WTC11 (cell line): ENCODE measurements at regions not wholly inside any gene's neighbourhood (a gene's known extent, or its start where the extent isn't known, plus 50 kb on each side); places are given as distances from the start of the nearest gene placed in this dataset.

ENCODE experiments used
- ATAC-seq: fragments of 200-7000 bp; cut with Tn5 transposase; 2 replicates; pipeline ENCODE4 v1.10.0; 2021; ENCODE audit warnings: mild to moderate bottlenecking, moderate library complexity
- CTCF ChIA-PET: fragments of 300-600 bp; sonication (Branson Sonifier 250); formaldehyde crosslinking; loops from one replicate; lab custom pipeline; 2021; ENCODE audit warnings: antibody characterized with exemption; lab: Charles Lee
- POLR2A ChIA-PET: fragments of 350-600 bp; sonication (Branson Sonifier 250); formaldehyde crosslinking; loops from one replicate; lab custom pipeline; 2021; ENCODE audit warnings: antibody characterized with exemption; lab: Charles Lee
- DNase-seq: peaks from one replicate; pipeline ENCODE4 v3.0.0; 2021; ENCODE audit warnings: low spot score
- H3K27ac Mint-ChIP-seq: 2 replicates; pipeline ENCODE4 v1.8.0; 2021; ENCODE audit warnings: mixed read lengths
- H3K27me3 Mint-ChIP-seq: 2 replicates; pipeline ENCODE4 v1.8.0; 2021; ENCODE audit warnings: low read depth, mild to moderate bottlenecking, moderate library complexity, mixed read lengths
- H3K36me3 Mint-ChIP-seq: 2 replicates; pipeline ENCODE4 v1.8.0; 2021; ENCODE audit warnings: mixed read lengths
- H3K4me1 Mint-ChIP-seq: 2 replicates; pipeline ENCODE4 v1.8.0; 2022; ENCODE audit warnings: mixed read lengths
- H3K4me3 Mint-ChIP-seq: 2 replicates; pipeline ENCODE4 v1.8.0; 2021; ENCODE audit warnings: mild to moderate bottlenecking, moderate library complexity, mixed read lengths
- H3K9me3 Mint-ChIP-seq: 2 replicates; pipeline ENCODE4 v1.8.0; 2021; ENCODE audit warnings: mixed read lengths
- CREB1 ChIP-seq: sonication (generic); formaldehyde crosslinking; IDR thresholded peaks from 2 replicates; pipeline ENCODE4 v1.8.0; 2023; ENCODE audit warnings: mild to moderate bottlenecking, missing genetic modification reagents
- ELF4 ChIP-seq: sonication (generic); formaldehyde crosslinking; IDR thresholded peaks from 2 replicates; pipeline ENCODE4 v1.8.1; 2022; ENCODE audit warnings: low read depth, mild to moderate bottlenecking, moderate library complexity, missing genetic modification reagents
- GRHL2 ChIP-seq: fragments of 250-450 bp; sonication (Bioruptor Pico); IDR thresholded peaks from 2 replicates; pipeline ENCODE4 v1.8.0; 2022; ENCODE audit warnings: mild to moderate bottlenecking, moderate library complexity; ENCODE audit not compliant: insufficient replicate concordance, severe bottlenecking
- HMGA2 ChIP-seq: fragments of 250-450 bp; sonication (Bioruptor Pico); IDR thresholded peaks from 2 replicates; pipeline ENCODE4 v1.4.0; 2021; ENCODE audit warnings: mild to moderate bottlenecking, moderate library complexity
- MYBL2 ChIP-seq: sonication (generic); formaldehyde crosslinking; IDR thresholded peaks from 2 replicates; pipeline ENCODE4 v1.8.1; 2023; ENCODE audit warnings: mild to moderate bottlenecking, moderate library complexity, missing genetic modification reagents
- NFE2L1 ChIP-seq: sonication (generic); formaldehyde crosslinking; IDR thresholded peaks from 2 replicates; pipeline ENCODE4 v1.8.1; 2023; ENCODE audit warnings: missing genetic modification reagents
- SMAD3 ChIP-seq: sonication (generic); formaldehyde crosslinking; IDR thresholded peaks from 2 replicates; pipeline ENCODE4 v1.8.0; 2022; ENCODE audit warnings: missing genetic modification reagents, mild to moderate bottlenecking, borderline replicate concordance
- SP1 ChIP-seq: sonication (generic); formaldehyde crosslinking; conservative IDR thresholded peaks from 2 replicates; pipeline ENCODE4 v1.8.1; 2022; ENCODE audit warnings: missing genetic modification reagents
- TEAD4 ChIP-seq: sonication (generic); formaldehyde crosslinking; IDR thresholded peaks from 2 replicates; pipeline ENCODE4 v1.8.0; 2022; ENCODE audit warnings: mild to moderate bottlenecking, missing genetic modification reagents
- TP53 ChIP-seq: sonication (generic); formaldehyde crosslinking; IDR thresholded peaks from 2 replicates; pipeline ENCODE4 v1.8.1; 2023; ENCODE audit warnings: mild to moderate bottlenecking, missing genetic modification reagents
- ZNF121 ChIP-seq: sonication (generic); formaldehyde crosslinking; IDR thresholded peaks from 2 replicates; pipeline ENCODE4 v1.8.0; 2023; ENCODE audit warnings: missing genetic modification reagents
- ZNF138 ChIP-seq: sonication (generic); formaldehyde crosslinking; conservative IDR thresholded peaks from 2 replicates; pipeline ENCODE4 v1.8.1; 2022; ENCODE audit warnings: mild to moderate bottlenecking, moderate library complexity, missing genetic modification reagents
- ZNF416 ChIP-seq: fragments of 250-450 bp; sonication (Bioruptor Pico); IDR thresholded peaks from 2 replicates; pipeline ENCODE4 v1.9.0; 2021; ENCODE audit warnings: mild to moderate bottlenecking, inconsistent platforms
- ZNF671 ChIP-seq: fragments of 250-450 bp; sonication (Bioruptor Pico); IDR thresholded peaks from 2 replicates; pipeline ENCODE4 v1.8.0; 2021; ENCODE audit warnings: mild to moderate bottlenecking
- TF ChIP-seq, protein P1 (sequence below): sonication (generic); formaldehyde crosslinking; IDR thresholded peaks from 2 replicates; pipeline ENCODE4 v1.8.0; 2022; ENCODE audit warnings: missing genetic modification reagents
- TF ChIP-seq, protein P2 (sequence below): sonication (generic); formaldehyde crosslinking; IDR thresholded peaks from 2 replicates; pipeline ENCODE4 v1.8.0; 2022; ENCODE audit warnings: mild to moderate bottlenecking, missing genetic modification reagents
- TF ChIP-seq, protein P3 (sequence below): sonication (generic); formaldehyde crosslinking; IDR thresholded peaks from 2 replicates; pipeline ENCODE4 v1.8.1; 2023; ENCODE audit warnings: mild to moderate bottlenecking, missing genetic modification reagents, borderline replicate concordance
- TF ChIP-seq, protein P4 (sequence below): sonication (generic); formaldehyde crosslinking; IDR thresholded peaks from 2 replicates; pipeline ENCODE4 v1.8.1; 2022; ENCODE audit warnings: low read depth, missing genetic modification reagents, borderline replicate concordance
- TF ChIP-seq, protein P5 (sequence below): sonication (generic); formaldehyde crosslinking; IDR thresholded peaks from 2 replicates; pipeline ENCODE4 v1.8.1; 2023; ENCODE audit warnings: mild to moderate bottlenecking, missing genetic modification reagents, moderate library complexity
- TF ChIP-seq, protein P6 (sequence below): fragments of 250-450 bp; sonication (Bioruptor Pico); IDR thresholded peaks from 2 replicates; pipeline ENCODE4 v1.8.0; 2021; ENCODE audit warnings: mild to moderate bottlenecking

DNA sequence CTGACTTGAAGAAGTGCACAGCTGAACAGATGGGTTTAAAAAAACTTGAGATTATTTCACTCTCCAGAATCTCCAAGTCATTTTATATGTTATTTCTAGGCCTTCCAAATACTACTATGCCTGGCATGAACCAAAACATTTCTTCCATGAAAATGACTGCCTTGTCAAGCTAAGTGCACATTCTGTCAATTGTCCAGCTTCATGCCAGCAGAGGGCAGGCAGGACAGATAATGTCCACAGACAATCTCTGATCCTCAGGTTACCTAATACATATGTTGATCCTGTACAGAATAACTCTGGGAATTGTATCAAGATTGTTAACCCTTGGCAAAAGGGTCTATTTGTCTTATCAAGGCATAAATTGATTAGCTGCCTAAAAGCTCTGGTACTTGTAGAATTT is 229.5 kb downstream of the AASDHPPT start:
- ATAC-seq, result no peak
- CTCF ChIA-PET, result no interaction called here
- DNase-seq, result no peak
- H3K9me3 Mint-ChIP-seq, result peaks cover 41% of the 10 kb centered on the region
- H3K27me3 Mint-ChIP-seq, result no peaks in the 10 kb centered on the region
- no peak overlapping the region for H3K4me3 Mint-ChIP-seq
- TF ChIP-seq TEAD4 (CRISPR knock-in tag) (no peak), MYBL2 (CRISPR knock-in tag) (no peak), ZNF671 (CRISPR knock-in tag) (no peak), ZNF138 (CRISPR knock-in tag) (no peak), CREB1 (no peak), HMGA2 (CRISPR knock-in tag) (no peak), SMAD3 (no peak), ZNF121 (CRISPR knock-in tag) (no peak), ZNF416 (no peak)
- TF ChIP-seq, protein P1, sequence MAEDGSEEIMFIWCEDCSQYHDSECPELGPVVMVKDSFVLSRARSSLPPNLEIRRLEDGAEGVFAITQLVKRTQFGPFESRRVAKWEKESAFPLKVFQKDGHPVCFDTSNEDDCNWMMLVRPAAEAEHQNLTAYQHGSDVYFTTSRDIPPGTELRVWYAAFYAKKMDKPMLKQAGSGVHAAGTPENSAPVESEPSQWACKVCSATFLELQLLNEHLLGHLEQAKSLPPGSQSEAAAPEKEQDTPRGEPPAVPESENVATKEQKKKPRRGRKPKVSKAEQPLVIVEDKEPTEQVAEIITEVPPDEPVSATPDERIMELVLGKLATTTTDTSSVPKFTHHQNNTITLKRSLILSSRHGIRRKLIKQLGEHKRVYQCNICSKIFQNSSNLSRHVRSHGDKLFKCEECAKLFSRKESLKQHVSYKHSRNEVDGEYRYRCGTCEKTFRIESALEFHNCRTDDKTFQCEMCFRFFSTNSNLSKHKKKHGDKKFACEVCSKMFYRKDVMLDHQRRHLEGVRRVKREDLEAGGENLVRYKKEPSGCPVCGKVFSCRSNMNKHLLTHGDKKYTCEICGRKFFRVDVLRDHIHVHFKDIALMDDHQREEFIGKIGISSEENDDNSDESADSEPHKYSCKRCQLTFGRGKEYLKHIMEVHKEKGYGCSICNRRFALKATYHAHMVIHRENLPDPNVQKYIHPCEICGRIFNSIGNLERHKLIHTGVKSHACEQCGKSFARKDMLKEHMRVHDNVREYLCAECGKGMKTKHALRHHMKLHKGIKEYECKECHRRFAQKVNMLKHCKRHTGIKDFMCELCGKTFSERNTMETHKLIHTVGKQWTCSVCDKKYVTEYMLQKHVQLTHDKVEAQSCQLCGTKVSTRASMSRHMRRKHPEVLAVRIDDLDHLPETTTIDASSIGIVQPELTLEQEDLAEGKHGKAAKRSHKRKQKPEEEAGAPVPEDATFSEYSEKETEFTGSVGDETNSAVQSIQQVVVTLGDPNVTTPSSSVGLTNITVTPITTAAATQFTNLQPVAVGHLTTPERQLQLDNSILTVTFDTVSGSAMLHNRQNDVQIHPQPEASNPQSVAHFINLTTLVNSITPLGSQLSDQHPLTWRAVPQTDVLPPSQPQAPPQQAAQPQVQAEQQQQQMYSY (CRISPR knock-in tag), result no peak
- TF ChIP-seq, protein P2, sequence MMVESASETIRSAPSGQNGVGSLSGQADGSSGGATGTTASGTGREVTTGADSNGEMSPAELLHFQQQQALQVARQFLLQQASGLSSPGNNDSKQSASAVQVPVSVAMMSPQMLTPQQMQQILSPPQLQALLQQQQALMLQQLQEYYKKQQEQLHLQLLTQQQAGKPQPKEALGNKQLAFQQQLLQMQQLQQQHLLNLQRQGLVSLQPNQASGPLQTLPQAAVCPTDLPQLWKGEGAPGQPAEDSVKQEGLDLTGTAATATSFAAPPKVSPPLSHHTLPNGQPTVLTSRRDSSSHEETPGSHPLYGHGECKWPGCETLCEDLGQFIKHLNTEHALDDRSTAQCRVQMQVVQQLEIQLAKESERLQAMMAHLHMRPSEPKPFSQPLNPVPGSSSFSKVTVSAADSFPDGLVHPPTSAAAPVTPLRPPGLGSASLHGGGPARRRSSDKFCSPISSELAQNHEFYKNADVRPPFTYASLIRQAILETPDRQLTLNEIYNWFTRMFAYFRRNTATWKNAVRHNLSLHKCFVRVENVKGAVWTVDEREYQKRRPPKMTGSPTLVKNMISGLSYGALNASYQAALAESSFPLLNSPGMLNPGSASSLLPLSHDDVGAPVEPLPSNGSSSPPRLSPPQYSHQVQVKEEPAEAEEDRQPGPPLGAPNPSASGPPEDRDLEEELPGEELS (CRISPR knock-in tag), result no peak
- peaks cover 28% of the 10 kb centered on the region for H3K36me3 Mint-ChIP-seq
- H3K27ac Mint-ChIP-seq, result no peak overlapping the region
- POLR2A ChIA-PET, result no interaction called here
- H3K4me1 Mint-ChIP-seq, result 0 out of 2 replicates have a peak, but pooled peaks cover 2% of the 10 kb centered on the region

DNA sequence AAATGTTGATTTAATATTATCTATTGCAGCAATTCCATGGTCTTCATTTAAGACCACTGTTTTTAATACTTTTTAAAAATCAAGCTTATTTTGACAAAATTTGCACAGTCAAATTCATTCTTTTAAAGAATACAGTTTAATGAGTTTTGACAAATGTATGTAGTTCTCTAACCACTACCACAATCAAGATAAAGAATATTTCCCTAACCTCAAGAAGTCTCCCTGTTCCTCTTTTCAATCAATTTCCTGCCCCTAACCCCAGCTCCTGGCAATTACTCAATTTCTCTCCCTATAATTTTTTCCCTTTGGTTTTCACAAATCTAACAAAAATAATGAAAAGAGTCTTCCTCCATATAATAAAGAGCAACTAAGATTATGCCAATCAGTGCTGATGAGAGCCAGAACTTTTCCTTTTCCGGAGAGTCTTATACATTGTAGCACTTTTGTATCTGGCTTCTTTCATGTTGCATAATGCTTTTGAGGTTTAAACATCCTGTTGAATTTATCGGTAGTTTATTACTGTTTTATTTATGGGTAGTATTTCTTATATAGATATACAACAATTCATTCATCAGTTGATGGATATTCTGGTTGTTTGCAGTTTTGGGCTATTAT is 231.7 kb downstream of the AASDHPPT start:
- DNase-seq (no peak), ATAC-seq (no peak)
- peaks cover 21% of the 10 kb centered on the region for H3K9me3 Mint-ChIP-seq
- 0 out of 2 replicates have a peak, but pooled peaks cover 2% of the 10 kb centered on the region for H3K4me1 Mint-ChIP-seq
- H3K36me3 Mint-ChIP-seq, result peaks cover 7% of the 10 kb centered on the region
- POLR2A ChIA-PET, result no interaction called here
- no peak overlapping the region for H3K4me3 Mint-ChIP-seq
- H3K27ac Mint-ChIP-seq, result no peak overlapping the region
- H3K27me3 Mint-ChIP-seq, result no peaks in the 10 kb centered on the region
- CTCF ChIA-PET, result no interaction called here
- TF ChIP-seq SP1 (no peak), ZNF671 (CRISPR knock-in tag) (no peak), NFE2L1 (CRISPR knock-in tag) (no peak), ELF4 (no peak), TP53 (CRISPR knock-in tag) (no peak), GRHL2 (no peak)
- TF ChIP-seq, protein P3, sequence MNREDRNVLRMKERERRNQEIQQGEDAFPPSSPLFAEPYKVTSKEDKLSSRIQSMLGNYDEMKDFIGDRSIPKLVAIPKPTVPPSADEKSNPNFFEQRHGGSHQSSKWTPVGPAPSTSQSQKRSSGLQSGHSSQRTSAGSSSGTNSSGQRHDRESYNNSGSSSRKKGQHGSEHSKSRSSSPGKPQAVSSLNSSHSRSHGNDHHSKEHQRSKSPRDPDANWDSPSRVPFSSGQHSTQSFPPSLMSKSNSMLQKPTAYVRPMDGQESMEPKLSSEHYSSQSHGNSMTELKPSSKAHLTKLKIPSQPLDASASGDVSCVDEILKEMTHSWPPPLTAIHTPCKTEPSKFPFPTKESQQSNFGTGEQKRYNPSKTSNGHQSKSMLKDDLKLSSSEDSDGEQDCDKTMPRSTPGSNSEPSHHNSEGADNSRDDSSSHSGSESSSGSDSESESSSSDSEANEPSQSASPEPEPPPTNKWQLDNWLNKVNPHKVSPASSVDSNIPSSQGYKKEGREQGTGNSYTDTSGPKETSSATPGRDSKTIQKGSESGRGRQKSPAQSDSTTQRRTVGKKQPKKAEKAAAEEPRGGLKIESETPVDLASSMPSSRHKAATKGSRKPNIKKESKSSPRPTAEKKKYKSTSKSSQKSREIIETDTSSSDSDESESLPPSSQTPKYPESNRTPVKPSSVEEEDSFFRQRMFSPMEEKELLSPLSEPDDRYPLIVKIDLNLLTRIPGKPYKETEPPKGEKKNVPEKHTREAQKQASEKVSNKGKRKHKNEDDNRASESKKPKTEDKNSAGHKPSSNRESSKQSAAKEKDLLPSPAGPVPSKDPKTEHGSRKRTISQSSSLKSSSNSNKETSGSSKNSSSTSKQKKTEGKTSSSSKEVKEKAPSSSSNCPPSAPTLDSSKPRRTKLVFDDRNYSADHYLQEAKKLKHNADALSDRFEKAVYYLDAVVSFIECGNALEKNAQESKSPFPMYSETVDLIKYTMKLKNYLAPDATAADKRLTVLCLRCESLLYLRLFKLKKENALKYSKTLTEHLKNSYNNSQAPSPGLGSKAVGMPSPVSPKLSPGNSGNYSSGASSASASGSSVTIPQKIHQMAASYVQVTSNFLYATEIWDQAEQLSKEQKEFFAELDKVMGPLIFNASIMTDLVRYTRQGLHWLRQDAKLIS (CRISPR knock-in tag), result no peak
- TF ChIP-seq, protein P4, sequence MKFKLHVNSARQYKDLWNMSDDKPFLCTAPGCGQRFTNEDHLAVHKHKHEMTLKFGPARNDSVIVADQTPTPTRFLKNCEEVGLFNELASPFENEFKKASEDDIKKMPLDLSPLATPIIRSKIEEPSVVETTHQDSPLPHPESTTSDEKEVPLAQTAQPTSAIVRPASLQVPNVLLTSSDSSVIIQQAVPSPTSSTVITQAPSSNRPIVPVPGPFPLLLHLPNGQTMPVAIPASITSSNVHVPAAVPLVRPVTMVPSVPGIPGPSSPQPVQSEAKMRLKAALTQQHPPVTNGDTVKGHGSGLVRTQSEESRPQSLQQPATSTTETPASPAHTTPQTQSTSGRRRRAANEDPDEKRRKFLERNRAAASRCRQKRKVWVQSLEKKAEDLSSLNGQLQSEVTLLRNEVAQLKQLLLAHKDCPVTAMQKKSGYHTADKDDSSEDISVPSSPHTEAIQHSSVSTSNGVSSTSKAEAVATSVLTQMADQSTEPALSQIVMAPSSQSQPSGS, result no peak
- TF ChIP-seq, protein P5, sequence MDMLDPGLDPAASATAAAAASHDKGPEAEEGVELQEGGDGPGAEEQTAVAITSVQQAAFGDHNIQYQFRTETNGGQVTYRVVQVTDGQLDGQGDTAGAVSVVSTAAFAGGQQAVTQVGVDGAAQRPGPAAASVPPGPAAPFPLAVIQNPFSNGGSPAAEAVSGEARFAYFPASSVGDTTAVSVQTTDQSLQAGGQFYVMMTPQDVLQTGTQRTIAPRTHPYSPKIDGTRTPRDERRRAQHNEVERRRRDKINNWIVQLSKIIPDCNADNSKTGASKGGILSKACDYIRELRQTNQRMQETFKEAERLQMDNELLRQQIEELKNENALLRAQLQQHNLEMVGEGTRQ, result no peak
- TF ChIP-seq, protein P6, sequence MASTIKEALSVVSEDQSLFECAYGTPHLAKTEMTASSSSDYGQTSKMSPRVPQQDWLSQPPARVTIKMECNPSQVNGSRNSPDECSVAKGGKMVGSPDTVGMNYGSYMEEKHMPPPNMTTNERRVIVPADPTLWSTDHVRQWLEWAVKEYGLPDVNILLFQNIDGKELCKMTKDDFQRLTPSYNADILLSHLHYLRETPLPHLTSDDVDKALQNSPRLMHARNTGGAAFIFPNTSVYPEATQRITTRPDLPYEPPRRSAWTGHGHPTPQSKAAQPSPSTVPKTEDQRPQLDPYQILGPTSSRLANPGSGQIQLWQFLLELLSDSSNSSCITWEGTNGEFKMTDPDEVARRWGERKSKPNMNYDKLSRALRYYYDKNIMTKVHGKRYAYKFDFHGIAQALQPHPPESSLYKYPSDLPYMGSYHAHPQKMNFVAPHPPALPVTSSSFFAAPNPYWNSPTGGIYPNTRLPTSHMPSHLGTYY (CRISPR knock-in tag), result no peak
